Choroid plexus epithelial cell (primary cell): ENCODE measurements at regions not wholly inside any gene's neighbourhood (a gene's known extent, or its start where the extent isn't known, plus 50 kb on each side); places are given as distances from the start of the nearest gene placed in this dataset.

Experiments used
- DNase-seq: peaks from one replicate; pipeline ENCODE4 v3.0.0-alpha.2; 2010; ENCODE audit warnings: low read depth
- H3K4me3 ChIP-seq: 2 replicates; pipeline ENCODE4 v1.5.1; 2011; ENCODE audit warnings: low read depth, mild to moderate bottlenecking, control low read depth, low read length, moderate library complexity
- CTCF ChIP-seq: conservative IDR thresholded peaks from 2 replicates; pipeline ENCODE4 v1.5.1; 2011; ENCODE audit warnings: low read depth, mild to moderate bottlenecking, control low read depth, inconsistent platforms, low read length, moderate library complexity

- TF ChIP-seq CTCF, result no peak
- no peak for DNase-seq
- no peak overlapping the region for H3K4me3 ChIP-seq
Observed at GRCh38 chr5:166883016-166883415, 1408.4 kb upstream of the WWC1 start.

- no peak for TF ChIP-seq CTCF
- H3K4me3 ChIP-seq, result no peak overlapping the region
- no peak for DNase-seq
Observed at GRCh38 chr5:166898166-166898565, 1393.3 kb upstream of the WWC1 start.

GRCh38 chr5:166899343-166899742, 1392.1 kb upstream of the WWC1 start:
- no peak overlapping the region for H3K4me3 ChIP-seq
- DNase-seq, result no peak
- no peak for TF ChIP-seq CTCF

GRCh38 chr5:166904571-166904970, 1386.9 kb upstream of the WWC1 start:
- H3K4me3 ChIP-seq, result no peak overlapping the region
- no peak for DNase-seq
- TF ChIP-seq CTCF, result no peak

- peak; percentile 30 for DNase-seq
- TF ChIP-seq CTCF, result no peak
- no peak overlapping the region for H3K4me3 ChIP-seq
Observed at GRCh38 chr5:166906991-166907713, 1384.3 kb upstream of the WWC1 start.

GRCh38 chr5:166909040-166909439, 1382.4 kb upstream of the WWC1 start:
- H3K4me3 ChIP-seq, result no peak overlapping the region
- no peak for TF ChIP-seq CTCF
- peak; percentile 18 for DNase-seq

GRCh38 chr5:166909926-166910325, 1381.5 kb upstream of the WWC1 start:
- DNase-seq, result no peak
- no peak for TF ChIP-seq CTCF
- no peak overlapping the region for H3K4me3 ChIP-seq
